ENCODE measurements at regions not wholly inside any gene's neighbourhood (a gene's known extent, or its start where the extent isn't known, plus 50 kb on each side); places are given as distances from the start of the nearest gene placed in this dataset.

DNA sequence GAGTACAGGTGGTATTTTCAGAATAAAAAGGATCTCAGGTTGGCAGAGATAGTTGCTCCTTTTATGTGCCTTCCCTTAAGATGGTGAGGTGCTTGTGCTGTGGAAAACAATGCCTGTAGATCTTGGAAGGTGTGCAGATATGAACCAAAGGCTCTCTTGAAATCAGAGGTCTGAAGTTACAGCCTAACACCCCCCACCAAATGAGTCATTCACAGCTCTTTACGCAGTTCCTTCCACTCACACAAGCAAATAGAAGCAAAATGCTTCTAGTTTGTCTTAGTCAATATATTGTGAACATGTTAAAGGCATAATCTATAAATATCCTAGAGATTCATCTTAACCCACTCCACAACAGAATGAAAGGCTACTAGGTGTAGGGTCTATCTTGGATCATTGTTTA, 128.9 kb upstream of the NR5A2 start:
- ChIA-PET POLR2A (no interaction called here), CTCF (no interaction called here)
- TF ChIP-seq, protein P1, sequence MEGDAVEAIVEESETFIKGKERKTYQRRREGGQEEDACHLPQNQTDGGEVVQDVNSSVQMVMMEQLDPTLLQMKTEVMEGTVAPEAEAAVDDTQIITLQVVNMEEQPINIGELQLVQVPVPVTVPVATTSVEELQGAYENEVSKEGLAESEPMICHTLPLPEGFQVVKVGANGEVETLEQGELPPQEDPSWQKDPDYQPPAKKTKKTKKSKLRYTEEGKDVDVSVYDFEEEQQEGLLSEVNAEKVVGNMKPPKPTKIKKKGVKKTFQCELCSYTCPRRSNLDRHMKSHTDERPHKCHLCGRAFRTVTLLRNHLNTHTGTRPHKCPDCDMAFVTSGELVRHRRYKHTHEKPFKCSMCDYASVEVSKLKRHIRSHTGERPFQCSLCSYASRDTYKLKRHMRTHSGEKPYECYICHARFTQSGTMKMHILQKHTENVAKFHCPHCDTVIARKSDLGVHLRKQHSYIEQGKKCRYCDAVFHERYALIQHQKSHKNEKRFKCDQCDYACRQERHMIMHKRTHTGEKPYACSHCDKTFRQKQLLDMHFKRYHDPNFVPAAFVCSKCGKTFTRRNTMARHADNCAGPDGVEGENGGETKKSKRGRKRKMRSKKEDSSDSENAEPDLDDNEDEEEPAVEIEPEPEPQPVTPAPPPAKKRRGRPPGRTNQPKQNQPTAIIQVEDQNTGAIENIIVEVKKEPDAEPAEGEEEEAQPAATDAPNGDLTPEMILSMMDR (IDR thresholded peaks at IDR 0.05; ENCODE audit: insufficient read depth, low read length, missing control alignments), result no peak
- no peak overlapping the region for H3K4me3 ChIP-seq (ENCODE audit: low read depth, low read length)
- DNase-seq (ENCODE audit: low read depth, low spot score), result no peak

DNA sequence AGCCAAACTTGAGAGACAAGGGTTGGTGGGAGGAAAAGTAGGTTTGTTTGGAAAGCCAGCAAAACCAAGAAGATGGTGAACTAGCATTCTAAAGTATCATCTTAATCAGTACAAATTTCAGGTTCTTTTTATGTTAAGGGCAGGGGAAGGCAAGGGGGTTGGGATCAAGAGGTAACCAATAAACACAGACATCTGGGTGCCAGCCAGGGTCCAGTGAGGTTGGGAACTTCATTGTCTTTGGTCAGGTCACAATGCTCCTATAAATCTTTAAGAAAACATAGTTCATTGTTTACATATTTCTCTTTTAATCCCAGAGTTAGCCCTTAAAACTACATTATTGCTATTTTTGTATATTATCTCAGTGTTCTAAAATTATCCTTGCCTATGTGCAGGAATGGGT, 126.2 kb upstream of the NR5A2 start:
- no peak for DNase-seq (ENCODE audit: low read depth, low spot score)
- CTCF ChIA-PET, result no interaction called here
- H3K4me3 ChIP-seq (ENCODE audit: low read depth, low read length), result no peak overlapping the region
- POLR2A ChIA-PET, result no interaction called here
- TF ChIP-seq, protein P1 (IDR thresholded peaks at IDR 0.05; ENCODE audit: insufficient read depth, low read length, missing control alignments), result no peak

DNA sequence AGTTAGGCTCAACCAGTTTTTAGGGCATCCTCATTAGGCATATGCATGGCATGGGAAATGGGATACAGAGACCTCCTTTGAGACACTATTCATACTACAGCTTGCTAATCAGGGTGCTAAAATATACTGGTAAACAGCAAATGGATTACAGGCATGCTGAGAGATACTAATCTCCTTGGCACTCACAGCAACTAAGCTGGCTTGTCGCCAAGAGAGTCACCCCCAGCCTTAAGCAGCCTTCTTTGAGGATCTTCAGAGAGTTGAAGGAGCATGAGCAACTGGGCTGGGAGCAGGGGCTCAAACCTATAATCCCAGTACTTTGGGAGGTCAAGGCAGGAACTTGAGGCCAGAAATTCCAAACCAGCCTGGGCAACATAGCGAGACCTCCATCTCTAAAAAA, 120.1 kb upstream of the NR5A2 start:
- TF ChIP-seq, protein P1 (IDR thresholded peaks at IDR 0.05; ENCODE audit: insufficient read depth, low read length, missing control alignments), result no peak
- H3K4me3 ChIP-seq (ENCODE audit: low read depth, low read length), result no peak overlapping the region
- ChIA-PET CTCF (interaction anchor here (0.5 kb wide), 1 partner anchor 48 kb away, joined by 4 read pairs; no protein-coding TSS in a partner anchor), POLR2A (no interaction called here)
- no peak for DNase-seq (ENCODE audit: low read depth, low spot score)

DNA sequence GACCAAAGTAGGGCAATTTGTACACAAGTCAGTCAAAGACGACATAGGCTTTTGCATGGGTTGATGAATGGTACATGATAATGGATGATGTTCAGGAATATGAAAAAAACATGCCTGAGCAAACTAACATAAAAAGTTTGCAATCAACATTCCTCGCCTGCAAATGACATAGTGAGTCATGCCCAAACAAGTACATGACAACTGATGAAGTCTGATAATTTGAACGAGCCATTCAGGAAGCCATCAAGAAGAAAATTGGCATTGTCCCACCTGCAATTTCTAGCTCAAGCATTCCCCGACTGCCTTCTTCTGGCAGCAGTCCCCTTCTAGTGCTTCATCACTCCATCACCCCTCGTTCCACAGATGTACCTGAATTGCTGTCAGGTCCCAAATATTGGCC, 118.4 kb upstream of the NR5A2 start:
- DNase-seq (ENCODE audit: low read depth, low spot score), result no peak
- ChIA-PET POLR2A (no interaction called here), CTCF (no interaction called here)
- TF ChIP-seq, protein P1 (IDR thresholded peaks at IDR 0.05; ENCODE audit: insufficient read depth, low read length, missing control alignments), result no peak
- H3K4me3 ChIP-seq (ENCODE audit: low read depth, low read length), result no peak overlapping the region

DNA sequence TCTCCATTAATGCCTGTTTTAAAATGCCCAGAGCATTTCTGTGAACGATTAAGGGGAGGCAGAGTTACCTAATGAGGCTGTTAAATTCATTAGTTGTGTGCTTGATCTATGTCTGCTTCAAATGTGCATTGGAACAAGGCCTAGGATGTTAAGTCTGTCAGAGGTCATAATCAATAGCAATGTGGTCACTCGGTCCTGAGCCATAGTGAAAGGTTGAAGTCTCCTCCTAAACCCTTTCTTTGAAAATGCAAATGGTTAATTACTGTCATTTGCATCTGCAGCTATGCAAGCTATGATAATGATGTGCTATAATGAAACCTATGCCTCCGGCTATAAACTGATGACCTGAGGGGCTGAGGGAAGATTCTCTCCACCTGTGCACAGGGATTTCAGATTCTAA, 114.2 kb upstream of the NR5A2 start:
- TF ChIP-seq, protein P1 (IDR thresholded peaks at IDR 0.05; ENCODE audit: insufficient read depth, low read length, missing control alignments), result no peak
- POLR2A ChIA-PET, result no interaction called here
- H3K4me3 ChIP-seq (ENCODE audit: low read depth, low read length), result no peak overlapping the region
- CTCF ChIA-PET, result interaction anchor here (0.9 kb wide), 1 partner anchor 228 kb away, joined by 3 read pairs; no protein-coding TSS in a partner anchor
- DNase-seq (ENCODE audit: low read depth, low spot score), result no peak

DNA sequence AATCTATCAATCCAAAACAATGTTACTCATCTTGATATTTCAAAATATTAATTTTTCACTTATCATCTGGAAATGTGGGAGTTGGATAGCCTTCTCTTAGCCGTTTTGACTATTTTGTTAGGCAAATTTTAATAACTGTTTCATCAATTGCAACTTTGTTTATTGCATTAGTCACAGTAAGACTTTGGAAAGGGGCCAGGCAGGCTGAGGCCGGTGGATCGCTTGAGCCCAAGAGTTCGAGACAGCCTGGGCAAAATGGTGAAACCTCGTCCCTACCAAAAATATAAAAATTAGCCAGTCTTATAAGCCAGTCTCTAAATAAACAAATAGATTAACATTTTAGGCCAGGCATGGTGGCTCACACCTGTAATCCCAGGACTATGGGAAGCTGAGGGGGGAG, 113.0 kb upstream of the NR5A2 start:
- H3K4me3 ChIP-seq (ENCODE audit: low read depth, low read length), result no peak overlapping the region
- TF ChIP-seq, protein P1 (IDR thresholded peaks at IDR 0.05; ENCODE audit: insufficient read depth, low read length, missing control alignments), result no peak
- ChIA-PET POLR2A (no interaction called here), CTCF (no interaction called here)
- no peak for DNase-seq (ENCODE audit: low read depth, low spot score)

Measured in AG04449 (cell line).